ENCODE measurements at regions not wholly inside any gene's neighbourhood (a gene's known extent, or its start where the extent isn't known, plus 50 kb on each side); places are given as distances from the start of the nearest gene placed in this dataset.
"Not testable (repeated sequence)": the region's sequence is repeated elsewhere in the genome, so short reads cannot be mapped to it uniquely, and the experiment has no call there.

DNA sequence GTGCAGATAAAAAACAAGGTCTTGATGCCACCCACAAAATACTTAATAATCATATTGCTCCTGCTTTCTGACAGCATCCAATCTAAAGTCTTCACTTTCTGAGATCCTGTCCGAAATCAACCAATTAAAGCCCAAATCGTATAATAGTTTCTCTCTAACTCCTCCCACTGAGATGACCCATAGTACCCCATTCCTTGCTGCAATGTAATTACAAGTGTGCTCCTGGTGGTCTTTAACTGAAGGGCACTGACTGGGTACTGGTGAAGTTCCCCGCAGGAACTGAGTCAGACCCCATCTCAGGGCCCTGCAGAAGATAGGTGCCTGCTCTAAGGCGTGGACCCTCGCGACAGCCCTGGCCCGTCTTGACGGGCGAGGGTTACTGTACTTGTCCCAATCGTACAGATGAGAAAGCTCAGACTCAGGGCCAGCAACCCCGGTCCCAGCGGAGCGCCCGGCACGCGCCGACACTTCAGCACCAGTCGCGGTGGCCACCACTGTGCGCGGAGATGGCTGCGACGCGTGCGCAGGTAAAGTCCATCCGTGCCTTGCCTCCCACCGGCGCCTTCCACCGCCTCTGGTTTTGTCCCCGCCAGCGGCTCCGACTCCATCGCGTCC, 1342.4 kb downstream of the SPATA31A7 start:
- not testable (repeated sequence) for TF ChIP-seq CTCF (IDR thresholded peaks at IDR 0.05); EZH2 (IDR thresholded peaks at IDR 0.05; ENCODE audit: borderline replicate concordance, insufficient read depth, low read depth, low read length, poor library complexity, severe bottlenecking)
